Stimulated activated CD4-positive, alpha-beta T cell treated with anti-CD3 and anti-CD28 coated beads, Interleukin-1b, Interleukin-23, amount 100 ng/mL, for 4 hours (primary cell): ENCODE measurements at regions not wholly inside any gene's neighbourhood (a gene's known extent, or its start where the extent isn't known, plus 50 kb on each side); places are given as distances from the start of the nearest gene placed in this dataset.
A peak's percentile ranks its signal among the peaks of the same experiment; 100 is the strongest.

Experiments used
- DNase-seq, 2 donors: peaks; one replicate each; pipeline ENCODE4 v3.0.0-alpha.2; 2020; ENCODE audit warnings: low read depth in 2 of 2

DNA sequence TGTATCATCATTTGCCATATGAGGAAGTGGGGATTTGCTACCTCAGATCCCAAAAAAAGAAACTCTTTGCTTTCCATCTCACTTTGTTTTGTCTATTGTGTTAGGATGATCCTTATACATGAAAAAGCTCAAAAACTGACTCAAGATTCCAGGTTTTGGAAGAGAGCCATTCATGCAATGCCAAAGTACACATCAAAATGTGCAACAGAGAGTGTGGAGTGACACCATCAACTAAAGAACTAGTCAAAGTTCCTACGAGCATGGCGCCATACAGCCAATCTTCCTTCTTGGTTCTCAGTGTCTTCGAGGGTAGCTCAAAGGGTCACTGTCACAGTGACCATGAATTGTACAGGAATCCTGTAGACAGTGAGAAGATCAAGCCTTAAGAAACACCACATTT is 255.8 kb upstream of the SASH1 start:
- DNase-seq = no peak

DNA sequence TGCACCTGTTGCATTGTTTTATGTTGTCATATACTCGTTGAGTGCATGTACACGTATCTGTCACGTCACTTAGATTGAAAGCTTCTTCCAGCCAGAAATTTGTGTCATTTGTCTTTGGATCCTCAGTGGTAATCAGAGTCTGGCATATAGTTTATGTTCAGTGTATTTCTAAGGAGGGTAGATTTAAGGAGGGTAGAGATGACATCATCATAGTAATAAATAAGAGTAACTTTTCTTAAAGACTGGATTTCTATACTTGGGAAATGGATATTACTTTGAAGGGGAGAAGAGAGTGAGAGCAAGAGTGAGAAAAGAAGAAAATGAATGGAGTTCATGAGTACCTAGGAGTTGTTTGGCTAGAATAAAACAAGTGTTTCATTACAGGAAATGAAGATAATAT is 255.0 kb upstream of the SASH1 start:
- DNase-seq = no peak

DNA sequence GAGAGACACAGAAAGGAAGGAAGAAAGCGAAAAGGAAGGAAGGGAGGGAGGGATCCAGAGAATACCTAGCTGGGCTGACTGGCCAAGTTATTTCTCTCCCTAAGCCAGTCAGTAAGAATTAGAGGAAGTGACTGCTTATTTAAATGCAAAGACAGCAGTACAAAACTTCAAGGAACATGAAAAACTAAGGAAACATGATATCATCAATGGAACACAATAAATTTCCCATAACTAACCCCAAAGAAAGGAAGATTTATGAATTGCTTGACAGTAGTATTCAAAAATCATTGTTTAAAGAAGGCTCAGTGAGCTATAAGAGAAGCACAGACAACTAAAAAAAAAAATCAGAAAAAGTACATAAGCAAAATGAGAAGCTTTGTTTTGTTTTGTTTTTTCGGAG is 252.3 kb upstream of the SASH1 start:
- no peak for DNase-seq

DNA sequence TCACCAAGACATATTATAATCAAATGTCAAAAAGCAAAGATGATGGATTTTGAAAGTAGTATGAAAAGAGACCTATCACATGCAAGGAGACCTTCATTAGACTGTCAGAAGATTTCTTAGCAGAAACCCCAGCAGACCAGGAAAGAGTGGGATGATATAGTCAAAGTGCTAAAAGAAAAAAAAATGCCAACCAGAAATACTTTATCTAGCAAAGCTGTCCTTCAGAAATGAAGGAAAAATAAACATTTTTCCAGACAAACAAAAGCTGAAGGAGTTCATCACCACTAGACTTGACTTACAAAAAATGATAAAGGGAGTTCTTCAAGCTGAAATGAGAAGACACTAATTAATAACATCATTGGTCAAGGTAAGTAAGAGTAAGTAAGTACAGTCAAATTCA is 251.2 kb upstream of the SASH1 start:
- DNase-seq = no peak

DNA sequence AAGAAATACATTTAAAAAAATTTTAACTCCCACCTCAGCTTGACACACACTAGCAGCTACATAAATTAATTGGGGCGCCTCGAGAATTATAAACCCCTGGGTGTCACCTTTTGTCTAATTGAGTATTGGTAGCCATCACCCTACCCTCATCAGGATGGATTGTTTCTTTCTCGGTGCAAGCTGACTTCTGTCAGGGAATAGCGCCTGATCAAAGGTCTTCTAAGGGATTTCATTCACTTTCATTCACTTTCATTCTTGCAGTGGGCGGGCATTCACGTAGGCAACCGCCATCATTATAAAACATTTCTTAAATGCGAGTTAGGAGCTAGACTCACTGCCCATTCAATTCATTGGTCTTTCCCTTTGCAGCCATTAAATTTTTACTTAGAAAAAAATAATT is 239.2 kb upstream of the SASH1 start:
- DNase-seq = no peak

DNA sequence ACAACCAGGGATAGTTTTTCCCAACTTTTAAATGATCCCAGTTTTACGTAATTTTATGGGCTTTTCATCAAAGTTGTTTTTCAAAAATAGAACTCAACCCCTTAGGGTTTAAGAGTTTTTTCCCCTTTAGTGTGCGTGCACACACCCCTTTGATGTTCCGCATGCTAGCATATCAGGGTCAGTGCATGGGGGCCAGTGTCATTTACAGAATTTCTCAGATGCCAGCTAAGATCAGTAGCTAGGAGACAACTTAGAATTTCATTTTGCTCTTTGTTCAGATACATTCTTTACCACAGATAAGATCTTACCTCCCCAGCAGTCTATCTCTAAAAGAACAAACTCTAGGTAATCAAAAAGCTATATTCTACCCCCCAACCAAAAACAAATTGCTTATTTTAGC is 238.5 kb upstream of the SASH1 start:
- DNase-seq = no peak

DNA sequence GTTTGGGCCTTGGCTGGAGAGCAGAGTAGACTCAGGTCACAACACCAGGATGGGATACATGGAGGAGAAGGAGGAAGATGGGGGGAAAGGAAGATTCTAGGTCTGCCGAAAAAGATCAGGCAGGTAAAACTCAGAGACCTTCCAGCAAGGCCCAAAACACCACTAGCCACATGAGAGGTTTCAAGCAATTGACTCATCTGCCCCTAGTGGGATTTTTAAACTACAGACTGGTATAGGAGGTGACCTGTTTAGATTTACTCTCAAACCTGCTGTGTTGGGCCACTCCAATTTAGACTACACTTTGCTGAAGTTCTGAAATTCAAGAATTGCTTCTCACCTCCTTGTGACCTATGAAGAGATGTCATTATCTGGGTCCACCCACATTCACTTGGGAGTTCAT is 236.9 kb upstream of the SASH1 start:
- DNase-seq = no peak

DNA sequence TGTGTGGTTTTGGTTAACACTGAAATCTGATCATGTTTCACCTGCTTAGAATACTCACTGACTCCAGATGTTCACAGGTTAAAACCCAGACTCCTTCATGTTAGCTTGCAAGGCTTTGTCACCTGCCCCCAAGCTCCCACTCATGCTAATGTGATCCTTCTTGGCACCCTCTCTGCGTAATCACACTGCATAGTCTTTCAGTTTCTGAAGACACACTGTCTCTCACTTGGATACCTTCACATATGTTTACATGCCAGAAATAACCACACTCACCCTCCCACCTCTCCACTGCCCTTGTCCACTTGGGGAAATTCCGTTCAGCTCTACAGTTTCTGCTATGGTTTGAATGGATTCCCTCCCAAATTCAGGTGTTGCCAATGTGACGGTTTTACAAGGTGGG is 234.7 kb upstream of the SASH1 start:
- no peak for DNase-seq

DNA sequence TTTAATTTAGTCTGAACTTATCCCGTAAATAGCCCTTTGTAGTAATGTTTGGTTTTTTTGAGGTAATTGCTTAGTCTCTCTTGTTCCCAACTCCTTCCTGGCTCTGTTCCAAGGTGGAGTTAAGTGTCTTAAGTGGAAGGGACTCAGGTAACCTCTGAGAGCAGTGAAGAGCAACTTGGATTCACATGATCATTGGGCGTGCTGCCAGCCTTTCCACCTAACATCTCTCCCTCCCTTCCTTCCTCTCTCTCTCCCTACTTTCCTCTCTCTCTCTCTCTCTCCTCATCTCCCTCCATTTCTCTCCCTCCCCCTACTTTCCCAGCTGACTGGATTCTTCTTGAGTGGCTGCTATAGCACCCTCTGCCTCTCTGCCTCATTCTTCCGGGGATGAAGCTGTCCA is 232.9 kb upstream of the SASH1 start:
- DNase-seq = no peak

DNA sequence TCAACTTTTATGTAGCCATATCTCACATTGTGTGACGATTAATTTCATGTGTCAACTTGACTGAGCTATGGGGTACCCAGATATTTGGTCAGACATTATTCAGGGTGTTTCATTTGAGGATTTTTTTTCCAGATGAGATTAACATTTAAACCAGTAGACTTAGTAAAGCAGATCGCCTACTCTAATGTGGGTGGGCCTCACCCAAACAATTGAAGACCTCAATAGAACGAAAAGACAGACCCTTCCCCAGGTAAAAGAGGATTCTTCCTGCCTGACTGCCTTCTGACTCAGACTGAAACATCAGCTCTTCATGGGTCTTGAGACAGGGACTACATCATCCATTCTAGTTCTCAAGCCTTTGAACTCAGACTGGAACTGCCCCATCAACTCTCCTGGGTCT is 231.7 kb upstream of the SASH1 start:
- no peak for DNase-seq

DNA sequence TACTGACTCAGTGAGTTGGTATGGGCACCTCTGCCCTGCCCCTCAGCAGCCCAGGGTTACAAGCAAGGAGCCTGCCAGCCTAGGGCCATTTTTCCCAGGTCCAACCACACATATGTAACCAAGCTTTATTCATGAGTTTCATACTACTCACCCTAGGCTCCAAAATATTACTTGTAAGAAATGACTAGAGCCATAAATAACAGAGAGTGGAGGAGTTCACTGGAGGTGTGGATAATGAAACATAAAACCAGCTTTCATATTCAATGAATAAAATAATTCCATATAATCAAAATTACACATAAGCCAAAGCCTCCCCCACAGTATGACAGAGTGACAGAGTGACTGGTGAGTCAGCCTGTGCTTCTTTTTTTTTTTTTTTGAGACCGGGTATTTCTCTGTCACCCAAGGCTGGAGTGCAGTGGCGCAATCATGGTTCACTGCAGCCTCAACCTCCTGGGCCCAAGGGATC is 229.8 kb upstream of the SASH1 start:
- no peak for DNase-seq

DNA sequence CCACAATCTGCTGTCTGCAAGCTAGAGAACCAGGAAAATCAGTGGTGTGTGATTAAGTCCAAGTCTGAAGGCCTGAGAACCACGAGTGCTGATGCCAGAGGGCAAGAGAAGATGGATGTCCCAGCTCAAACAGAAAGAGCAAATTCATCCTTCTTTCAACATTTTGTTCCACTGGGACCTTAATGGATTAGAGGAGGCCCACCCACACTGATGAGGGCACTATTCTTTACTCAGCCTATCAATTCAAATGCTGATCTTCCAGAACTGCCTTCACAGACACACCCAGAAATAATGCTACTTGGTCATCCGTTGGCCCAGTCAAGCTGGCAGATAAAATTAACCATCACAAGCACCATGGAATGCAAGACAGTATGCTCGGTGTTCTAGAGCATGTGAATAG is 226.6 kb upstream of the SASH1 start:
- DNase-seq = no peak

DNA sequence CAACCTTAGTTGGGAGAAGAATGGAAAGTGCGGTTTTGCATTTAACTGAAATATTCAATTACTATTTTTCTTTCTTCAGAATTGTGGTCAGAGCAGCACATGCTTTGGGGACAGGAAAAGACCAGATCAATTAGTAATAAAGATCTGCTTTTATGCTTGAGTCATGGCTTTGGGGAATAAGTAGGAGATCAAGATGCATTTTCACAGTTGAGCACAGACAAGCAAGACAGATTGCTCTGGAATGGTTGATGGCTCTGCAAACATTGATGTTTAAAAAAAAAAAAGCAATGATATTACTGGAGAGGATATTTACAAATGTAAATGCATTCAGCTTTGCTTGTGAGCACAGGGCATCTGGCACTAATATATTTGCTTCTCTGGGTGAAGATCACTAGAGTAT is 224.4 kb upstream of the SASH1 start:
- DNase-seq = no peak

DNA sequence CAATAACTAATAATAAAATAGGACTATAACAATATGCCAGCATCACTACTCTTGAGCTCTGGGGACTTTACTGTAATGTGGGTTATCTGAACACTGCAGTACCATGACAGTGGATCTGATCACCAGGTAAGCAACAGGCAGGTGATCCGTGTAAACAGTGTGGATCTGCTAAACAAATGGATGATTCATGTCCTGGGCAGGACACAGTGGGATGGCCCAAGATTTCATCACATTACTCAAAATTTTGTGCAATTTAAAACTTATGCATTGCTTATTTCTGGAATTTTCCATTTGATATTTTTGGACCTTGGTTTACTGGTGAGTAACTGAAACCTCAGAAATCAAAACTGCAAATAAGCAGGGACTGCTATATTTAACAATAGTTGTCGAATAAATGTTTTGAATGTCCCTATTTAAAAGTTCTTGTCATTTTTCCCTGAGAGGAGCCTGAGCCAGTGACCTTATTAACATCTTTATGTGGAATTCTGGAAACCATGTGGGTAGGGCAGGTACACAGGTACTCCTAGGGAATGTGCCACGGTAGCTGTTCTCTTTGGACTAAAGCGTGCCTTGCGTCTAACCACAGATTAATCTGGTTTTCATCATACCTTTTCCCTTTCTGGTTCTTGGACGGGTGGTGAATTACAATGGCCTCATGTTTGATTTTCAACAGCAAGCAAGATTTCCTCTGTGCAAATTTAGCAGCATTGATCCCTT is 214.5 kb upstream of the SASH1 start:
- DNase-seq = no peak

DNA sequence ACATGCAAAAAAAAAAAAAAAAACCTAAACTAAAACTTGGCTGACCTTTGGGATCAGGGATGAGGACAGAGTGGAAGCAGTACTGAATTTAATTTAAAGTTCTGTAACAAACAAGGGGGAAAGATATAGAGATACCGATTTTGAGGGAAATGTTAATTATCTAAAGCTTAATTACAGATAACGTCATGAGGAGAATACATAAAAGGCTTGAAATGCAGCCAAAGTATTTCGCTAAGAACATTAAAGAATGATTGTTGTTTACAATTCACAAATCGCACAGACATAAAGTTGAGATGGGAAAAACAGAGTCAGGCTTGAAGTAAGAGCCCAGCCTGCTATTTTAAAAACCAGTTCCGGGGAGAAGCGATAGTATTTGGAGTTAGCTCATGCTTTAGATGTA is 208.0 kb upstream of the SASH1 start:
- no peak for DNase-seq

DNA sequence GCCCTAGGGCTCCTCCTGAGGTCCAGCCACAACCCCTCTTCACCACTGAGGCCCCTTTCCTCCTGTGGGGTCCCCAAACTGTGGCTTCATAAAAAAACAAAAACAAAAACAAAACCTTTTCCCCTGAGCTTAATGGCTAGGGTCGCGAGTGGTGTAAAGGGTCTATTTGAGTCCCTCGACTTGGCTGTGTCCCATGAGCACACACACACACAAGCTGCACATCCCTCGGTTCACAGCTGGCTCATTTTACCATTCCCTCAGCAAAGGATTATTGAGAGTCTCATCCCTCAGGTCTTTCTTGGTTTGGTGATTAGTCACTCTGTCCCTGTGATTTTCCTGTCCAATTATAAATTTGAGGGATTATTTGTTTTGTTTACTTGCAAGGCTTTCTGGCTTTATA is 206.1 kb upstream of the SASH1 start:
- DNase-seq = no peak

DNA sequence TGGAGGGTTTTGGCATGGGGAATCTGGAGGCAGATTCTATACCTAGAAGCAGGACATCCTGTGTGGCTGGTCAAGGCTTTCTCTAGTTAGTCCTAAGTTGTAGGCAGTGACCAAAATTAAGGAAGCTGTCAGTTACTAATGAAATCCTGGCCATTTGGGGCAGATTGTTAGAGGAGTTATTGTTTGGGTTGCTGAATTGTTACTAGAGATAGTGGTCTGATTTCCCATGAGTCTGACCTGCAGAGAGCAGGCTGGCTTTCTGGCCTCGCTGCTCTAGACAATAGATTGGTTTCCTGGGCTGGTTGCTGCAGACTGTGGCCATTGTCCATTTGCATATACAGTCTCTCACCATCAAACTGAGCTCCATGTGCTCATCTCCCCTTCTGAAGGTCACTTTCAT is 205.0 kb upstream of the SASH1 start:
- no peak for DNase-seq

DNA sequence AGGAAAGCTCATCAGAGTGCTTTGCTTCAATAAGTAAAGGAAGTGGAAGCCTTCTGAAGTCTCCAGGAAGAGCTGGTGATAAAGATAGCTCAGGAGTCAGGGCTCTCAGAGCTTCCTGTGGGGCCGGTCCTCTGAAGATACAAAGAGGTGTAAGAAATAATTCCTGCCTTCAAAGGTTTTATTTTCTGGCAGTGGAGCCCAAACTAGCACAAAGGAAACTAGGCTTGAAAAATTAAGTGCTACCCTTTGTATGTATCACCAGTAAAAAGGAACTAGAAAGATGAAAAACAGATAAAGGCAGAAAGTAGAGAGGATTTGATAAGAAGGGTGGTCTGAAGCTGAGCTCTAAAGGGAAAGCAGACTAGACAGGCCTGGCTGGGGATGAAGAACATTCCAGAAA is 204.1 kb upstream of the SASH1 start:
- no peak for DNase-seq

DNA sequence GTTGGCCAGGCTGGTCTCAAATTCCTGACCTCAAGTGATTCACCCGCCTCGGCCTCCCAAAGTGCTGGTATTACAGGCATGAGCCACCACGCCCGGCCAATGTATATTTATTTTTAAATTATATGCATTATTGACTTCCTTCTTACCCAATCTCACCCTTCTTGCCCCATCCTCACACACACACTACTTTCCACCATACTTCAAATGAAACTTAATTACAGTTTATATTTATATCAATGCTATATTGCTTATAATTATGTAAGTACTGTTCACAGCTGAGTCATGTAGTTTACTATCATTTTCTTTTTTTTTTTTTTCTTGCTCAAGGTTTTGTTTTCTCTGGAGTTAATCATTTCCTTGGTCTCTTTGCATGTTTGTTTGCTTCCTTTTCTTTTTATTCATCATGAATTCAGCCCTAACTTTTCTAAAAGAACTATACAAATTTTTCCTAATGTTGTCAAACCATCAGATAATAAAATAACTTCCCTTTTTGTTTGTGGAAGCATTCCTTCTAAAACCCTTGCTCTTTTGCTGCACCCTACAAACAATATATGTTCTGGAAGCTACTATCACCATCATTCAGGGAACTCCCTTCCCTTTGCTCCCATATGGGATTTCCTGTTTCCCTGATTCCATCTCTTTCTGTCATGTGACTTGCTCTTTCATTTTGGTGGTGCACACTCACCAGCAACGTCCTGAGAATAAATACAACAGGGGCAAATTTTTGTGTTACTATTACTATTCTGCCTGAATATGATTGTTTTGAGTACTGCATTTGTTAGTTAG is 201.7 kb upstream of the SASH1 start:
- no peak for DNase-seq

DNA sequence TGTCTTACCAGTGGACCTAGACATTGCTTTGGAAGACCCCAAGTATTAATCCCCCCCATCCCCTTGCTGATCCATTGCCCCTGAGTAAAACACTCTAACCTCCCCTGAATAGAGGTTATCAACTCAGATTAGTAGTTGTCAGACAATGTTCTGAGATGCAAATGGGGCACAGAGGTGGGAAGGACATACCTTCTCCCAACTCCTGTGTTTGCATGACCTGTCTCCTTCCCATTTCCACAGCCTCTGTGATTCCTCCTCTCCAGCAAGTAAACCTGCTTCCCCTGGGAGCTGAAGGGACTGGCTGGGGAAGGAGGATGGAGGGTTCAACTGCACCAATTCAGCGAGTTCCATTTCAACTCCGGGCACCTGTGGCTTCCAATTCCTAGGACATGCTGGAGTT is 199.8 kb upstream of the SASH1 start:
- no peak for DNase-seq

DNA sequence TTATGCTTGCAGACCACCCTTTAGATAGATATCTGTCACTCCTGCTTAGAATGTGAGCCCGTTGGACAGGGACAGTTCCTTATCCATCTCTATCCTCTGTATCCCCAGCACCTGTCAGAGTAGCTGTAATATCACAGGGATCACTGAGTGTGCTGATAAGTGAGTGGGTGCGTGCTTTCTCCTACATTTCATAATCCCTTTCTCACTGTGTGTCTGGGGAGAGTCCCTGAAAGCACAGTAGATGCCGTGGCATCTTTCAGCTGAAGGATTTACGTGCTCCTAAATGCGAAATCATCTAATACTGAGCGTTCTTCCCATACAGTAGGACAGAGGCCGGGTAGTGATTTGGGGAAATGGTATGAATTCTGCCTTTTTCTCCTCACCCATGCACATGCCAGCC is 198.9 kb upstream of the SASH1 start:
- DNase-seq = no peak

DNA sequence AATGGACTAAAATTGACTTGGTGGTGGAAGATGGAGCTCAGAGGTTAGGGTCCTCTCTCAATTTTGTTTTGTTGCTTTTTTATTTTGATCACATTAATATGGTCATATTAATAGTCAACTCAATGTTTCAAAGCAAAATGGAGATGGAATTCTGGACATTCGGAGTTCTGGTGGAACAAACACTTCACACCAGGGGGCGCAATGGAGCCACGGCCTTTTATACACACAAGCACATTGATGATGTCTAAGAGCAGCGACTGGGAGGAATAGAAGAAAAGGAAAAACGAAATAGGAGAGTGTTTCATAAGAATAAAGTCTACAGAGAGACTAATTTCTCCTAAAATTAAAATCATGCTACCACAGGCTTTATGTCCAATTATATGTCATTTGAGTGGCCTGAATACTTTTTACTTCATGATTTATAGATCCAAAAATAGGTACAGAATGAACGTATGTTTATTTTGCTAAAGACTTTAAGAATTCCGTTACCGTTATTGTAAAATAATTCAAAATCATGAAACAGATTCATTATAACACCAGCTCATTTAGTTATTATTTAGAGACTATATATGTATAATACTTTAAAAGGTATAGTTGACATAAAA is 197.6 kb upstream of the SASH1 start:
- peak; percentile 47 to 58 for DNase-seq
